H1 (cell line): ENCODE measurements at regions not wholly inside any gene's neighbourhood (a gene's known extent, or its start where the extent isn't known, plus 50 kb on each side); places are given as distances from the start of the nearest gene placed in this dataset.

ENCODE experiments used
- CTCF ChIA-PET: fragments of 300-600 bp; sonication (Branson Sonifier 250); formaldehyde crosslinking; loops from one replicate; lab custom pipeline; 2021; ENCODE audit not compliant: partially characterized antibody; lab: Charles Lee
- POLR2A ChIA-PET: fragments of 300-600 bp; sonication (Branson Sonifier 250); formaldehyde crosslinking; loops from one replicate; lab custom pipeline; 2021; ENCODE audit warnings: inconsistent platforms; ENCODE audit not compliant: partially characterized antibody; lab: Charles Lee
- DNase-seq, 2 experiments: peaks; one replicate each; pipeline versions ENCODE4 v3.0.0 to v3.0.0-alpha.2; 2010 to 2022; ENCODE audit warnings: low spot score in 2 of 2, low read depth in 1 of 2, mixed read lengths in 1 of 2
- FAIRE-seq: peaks from 2 replicates; lab custom pipeline; 2011; peaks lifted over from hg19 to GRCh38; lab: Jason Lieb, UNC
- H2AFZ ChIP-seq: 2 replicates; pipeline ENCODE4 v1.8.1; 2012; ENCODE audit warnings: low read length, inconsistent platforms
- H2AK5ac ChIP-seq: 2 replicates; pipeline ENCODE4 v1.6.1; 2013; ENCODE audit warnings: low read depth, low read length
- H2BK120ac ChIP-seq: replicated peaks from 2 replicates; pipeline ENCODE3; 2013; ENCODE audit warnings: low read depth, low read length, inconsistent platforms
- H2BK12ac ChIP-seq: 2 replicates; pipeline ENCODE4 v1.6.1; 2013; ENCODE audit warnings: low read depth, low read length
- H2BK15ac ChIP-seq: 2 replicates; pipeline ENCODE4 v1.6.1; 2013; ENCODE audit warnings: low read length
- H2BK20ac ChIP-seq: 2 replicates; pipeline ENCODE4 v1.6.1; 2013; ENCODE audit warnings: low read length
- H2BK5ac ChIP-seq: 2 replicates; pipeline ENCODE4 v1.6.1; 2013; ENCODE audit warnings: low read depth, low read length
- H3K14ac ChIP-seq: 2 replicates; pipeline ENCODE4 v1.6.1; 2013; ENCODE audit warnings: inconsistent platforms; ENCODE audit not compliant: insufficient read length
- H3K18ac ChIP-seq: 2 replicates; pipeline ENCODE4 v1.6.1; 2013; ENCODE audit warnings: low read length; ENCODE audit errors: extremely low read depth
- H3K23ac ChIP-seq: 2 replicates; pipeline ENCODE4 v1.6.1; 2013; ENCODE audit warnings: inconsistent platforms; ENCODE audit not compliant: insufficient read length
- H3K23me2 ChIP-seq: 2 replicates; pipeline ENCODE4 v1.6.1; 2013; ENCODE audit warnings: low read depth, low read length
- H3K27ac ChIP-seq: 2 replicates; pipeline ENCODE4 v1.6.1; 2011; ENCODE audit warnings: low read depth, low read length, inconsistent platforms
- H3K27me3 ChIP-seq, 4 experiments: replicated peaks in 1 of 4; 1 replicate in 1 of 4; 2 replicates in 3 of 4; pipeline versions ENCODE4 v1.6.1 to v1.8.1; 2011 to 2013; ENCODE audit warnings: low read length in 3 of 4, mild to moderate bottlenecking in 3 of 4, inconsistent platforms in 2 of 4, mixed read lengths in 2 of 4, moderate library complexity in 1 of 4; ENCODE audit not compliant: control insufficient read depth in 3 of 4, insufficient read depth in 3 of 4; ENCODE audit errors: extremely low read depth in 1 of 4
- H3K36me3 ChIP-seq, 4 experiments: 2 replicates each; pipeline versions ENCODE4 v1.6.1 to v1.8.1; 2011 to 2013; ENCODE audit warnings: mild to moderate bottlenecking in 4 of 4, low read length in 3 of 4, moderate library complexity in 2 of 4, control low read depth in 1 of 4, inconsistent platforms in 1 of 4; ENCODE audit not compliant: insufficient read depth in 4 of 4, control insufficient read depth in 2 of 4
- H3K4ac ChIP-seq: replicated peaks from 2 replicates; pipeline ENCODE3; 2013; ENCODE audit warnings: low read length, low read depth, mixed read lengths, inconsistent platforms; ENCODE audit not compliant: insufficient read length
- H3K4me1 ChIP-seq, 4 experiments: replicated peaks in 1 of 4; 1 replicate in 1 of 4; 2 replicates in 3 of 4; pipeline versions ENCODE4 v1.6.1 to v1.8.1; 2011 to 2013; ENCODE audit warnings: low read length in 3 of 4, inconsistent platforms in 2 of 4, mixed read lengths in 1 of 4; ENCODE audit not compliant: insufficient read depth in 4 of 4, control insufficient read depth in 3 of 4
- H3K4me2 ChIP-seq, 2 experiments: 2 replicates each; pipeline versions ENCODE4 v1.6.1 to v1.8.1; 2011 to 2013; ENCODE audit warnings: low read depth in 2 of 2, low read length in 2 of 2, control low read depth in 1 of 2, inconsistent platforms in 1 of 2, mild to moderate bottlenecking in 1 of 2; ENCODE audit not compliant: insufficient read depth in 1 of 2
- H3K4me3 ChIP-seq, 4 experiments: fragments of 200-600, 300-600 bp in 1 of 4; sonication (generic), shearing (Covaris generic), sonication (Bioruptor Twin) in 1 of 4; 2 replicates each; pipeline versions ENCODE4 v1.5.1 to v1.8.1; 2011 to 2016; ENCODE audit warnings: low read length in 4 of 4, low read depth in 3 of 4, control low read depth in 2 of 4, inconsistent platforms in 2 of 4, mild to moderate bottlenecking in 2 of 4, mixed read lengths in 1 of 4, moderate library complexity in 1 of 4; ENCODE audit not compliant: insufficient read depth in 2 of 4; ENCODE audit errors: extremely low read depth in 1 of 4
- H3K56ac ChIP-seq: replicated peaks from 2 replicates; pipeline ENCODE3; 2013; ENCODE audit warnings: low read depth, mild to moderate bottlenecking, mixed read lengths, low read length, inconsistent platforms; ENCODE audit not compliant: insufficient read length
- H3K79me1 ChIP-seq: 2 replicates; pipeline ENCODE4 v1.6.1; 2013; ENCODE audit warnings: low read depth, low read length, control low read depth
- H3K79me2 ChIP-seq, 2 experiments: 2 replicates each; pipeline versions ENCODE4 v1.6.1 to v1.8.1; 2012 to 2013; ENCODE audit warnings: low read length in 2 of 2, mild to moderate bottlenecking in 2 of 2, inconsistent platforms in 1 of 2; ENCODE audit not compliant: insufficient read depth in 2 of 2, control insufficient read depth in 1 of 2
- H3K9ac ChIP-seq, 4 experiments: replicated peaks in 1 of 4; 1 replicate in 1 of 4; 2 replicates in 3 of 4; pipeline versions ENCODE4 v1.6.1 to v1.8.1; 2011 to 2013; ENCODE audit warnings: low read depth in 3 of 4, low read length in 3 of 4, control low read depth in 2 of 4, mild to moderate bottlenecking in 2 of 4, moderate library complexity in 2 of 4, inconsistent platforms in 1 of 4; ENCODE audit errors: extremely low read depth in 1 of 4
- H3K9me3 ChIP-seq, 2 experiments: 2 replicates each; pipeline versions ENCODE4 v1.6.1 to v1.8.1; 2012 to 2013; ENCODE audit warnings: mild to moderate bottlenecking in 2 of 2, moderate library complexity in 2 of 2, control low read depth in 1 of 2, inconsistent platforms in 1 of 2, low read depth in 1 of 2, low read length in 1 of 2, mixed read lengths in 1 of 2; ENCODE audit not compliant: insufficient read depth in 2 of 2
- H4K20me1 ChIP-seq, 2 experiments: replicated peaks in 1 of 2; 2 replicates each; pipeline versions ENCODE3 to v1.8.1; 2011 to 2013; ENCODE audit warnings: inconsistent platforms in 2 of 2, low read length in 2 of 2, mild to moderate bottlenecking in 1 of 2; ENCODE audit not compliant: insufficient read depth in 2 of 2, control insufficient read depth in 1 of 2
- H4K5ac ChIP-seq: 2 replicates; pipeline ENCODE4 v1.6.1; 2013; ENCODE audit warnings: low read length, low read depth, mixed read lengths, inconsistent platforms; ENCODE audit not compliant: insufficient read length
- H4K8ac ChIP-seq: 2 replicates; pipeline ENCODE4 v1.8.0; 2013; ENCODE audit warnings: mild to moderate bottlenecking, moderate library complexity, low read length, inconsistent platforms; ENCODE audit not compliant: insufficient read depth; ENCODE audit errors: extremely low read depth
- H4K91ac ChIP-seq: replicated peaks from 2 replicates; pipeline ENCODE3; 2013; ENCODE audit warnings: low read length, mixed read lengths, inconsistent platforms; ENCODE audit not compliant: insufficient read length
- MAFK ChIP-seq: IDR thresholded peaks from 2 replicates; pipeline ENCODE4 v1.6.1; 2012; ENCODE audit warnings: low read depth, mild to moderate bottlenecking, improper control_type of control experiment, low read length
- WGBS, 2 experiments: shearing (Covaris generic) in 1 of 2; methylation state at CpG; one replicate each; pipeline versions ENCODE4 v1.1.6 to v1.1.7; 2013 to 2015; ENCODE audit warnings: low lambda C conversion rate in 2 of 2, mixed read lengths in 2 of 2, inconsistent platforms in 1 of 2, low coverage in 1 of 2, missing lambda C conversion rate in 1 of 2; ENCODE audit not compliant: insufficient replicate concordance in 2 of 2, insufficient coverage in 1 of 2, insufficient read length in 1 of 2; ENCODE audit errors: extremely low coverage in 1 of 2, missing lambda C conversion rate in 1 of 2; 5-methylcytosine and 5-hydroxymethylcytosine counted together

DNA sequence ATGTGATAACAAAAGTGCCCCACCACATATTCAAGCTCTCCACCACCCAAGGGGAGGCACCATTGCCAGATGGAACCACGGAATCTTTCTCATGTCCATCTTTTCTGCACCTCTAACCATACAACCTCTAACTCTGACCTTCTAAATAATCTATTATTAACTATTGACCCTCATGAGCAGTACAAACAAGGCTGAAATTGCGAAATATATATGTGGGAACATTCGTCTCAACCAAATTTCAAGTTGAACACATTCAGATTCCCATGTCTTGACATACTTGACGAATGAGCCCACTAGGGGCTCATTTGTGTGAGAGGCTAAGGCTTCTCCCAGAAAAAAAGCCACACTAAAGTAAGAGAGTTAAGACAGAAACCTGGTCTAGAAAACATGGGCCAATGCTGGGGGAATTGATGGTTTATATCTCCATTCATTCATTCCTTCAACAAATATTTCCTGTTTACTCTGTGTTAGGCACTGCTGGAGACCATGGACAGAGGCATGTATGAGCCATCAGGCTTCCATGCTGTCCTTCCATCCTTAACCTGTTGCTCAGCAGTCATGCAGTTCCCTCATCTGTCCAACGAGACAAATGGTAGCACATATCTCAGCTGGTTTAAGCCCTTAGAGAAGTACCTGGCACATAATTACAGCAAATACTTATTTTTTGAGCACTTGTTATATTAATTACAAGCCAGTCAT is 130.4 kb downstream of the ESM1 start:
- WGBS, 2 experiments = 89% methylated on average over 5 of the region's 5 CpGs; no CpG with 5 or more reads in 1 of the 2 experiments
- CTCF ChIA-PET = interaction anchor here (0.7 to 1.7 kb wide), 3 partner anchors 12 to 338 kb away, joined by 3 to 6 read pairs (median 3); no protein-coding TSS in a partner anchor

More for the DNA sequence above, 130.4 kb downstream of the ESM1 start:
- H3K4ac ChIP-seq = no peak overlapping the region
- H3K56ac ChIP-seq = no peak overlapping the region
- no peak overlapping the region for H3K14ac ChIP-seq
- H4K8ac ChIP-seq = no peak overlapping the region
- H2AK5ac ChIP-seq = no peak overlapping the region
- no peak overlapping the region for H2BK15ac ChIP-seq
- H3K18ac ChIP-seq = no peak overlapping the region
- DNase-seq (no peak), FAIRE-seq (no peak)
- H3K23me2 ChIP-seq = no peaks in the 10 kb centered on the region
- H3K4me2 ChIP-seq = no peak overlapping the region
- no peak overlapping the region for H2AFZ ChIP-seq
- H3K79me1 ChIP-seq = no peaks in the 10 kb centered on the region
- no peaks in the 10 kb centered on the region for H3K79me2 ChIP-seq
- H2BK5ac ChIP-seq = no peak overlapping the region
- no peak overlapping the region for H3K23ac ChIP-seq
- no peak overlapping the region for H3K4me3 ChIP-seq
- POLR2A ChIA-PET = no interaction called here
- H2BK120ac ChIP-seq = no peak overlapping the region
- H2BK20ac ChIP-seq = no peak overlapping the region
- H4K91ac ChIP-seq = no peak overlapping the region
- H3K4me1 ChIP-seq = no peaks in the 10 kb centered on the region
- no peaks in the 10 kb centered on the region for H3K36me3 ChIP-seq
- H4K20me1 ChIP-seq = no peaks in the 10 kb centered on the region
- H4K5ac ChIP-seq = no peak overlapping the region
- no peak overlapping the region for H2BK12ac ChIP-seq
- peaks cover 0 to 9% of the 10 kb centered on the region in 2 experiments; a peak in 3 of 4 replicates for H3K9me3 ChIP-seq
- no peaks in the 10 kb centered on the region for H3K27me3 ChIP-seq
- H3K9ac ChIP-seq = no peak overlapping the region
- no peak overlapping the region for H3K27ac ChIP-seq
- no peak for TF ChIP-seq MAFK
- TF ChIP-seq, all 59 proteins: peak for 0
